ENCODE measurements at regions not wholly inside any gene's neighbourhood (a gene's known extent, or its start where the extent isn't known, plus 50 kb on each side); places are given as distances from the start of the nearest gene placed in this dataset.

- peak; percentile 59; the same call in 2 of the 3 replicates for ATAC-seq
Observed at GRCh38 chr6:48200869-48201390, 89.9 kb upstream of the PTCHD4 start.

GRCh38 chr6:48199499-48199898 is 88.5 kb upstream of the PTCHD4 start:
- DNase-seq (ENCODE audit: low spot score) (peak; percentile 49), FAIRE-seq (no peak), ATAC-seq (peak; percentile 71; the same call in 2 of the 3 replicates)
- H3K4me1 ChIP-seq (ENCODE audit: insufficient read depth, low read length), result peaks cover 6% of the 10 kb centered on the region; the same call in 1 of the 2 replicates
- H3K27me3 ChIP-seq (ENCODE audit: control insufficient read depth in 1 of 2, insufficient read depth in 2 of 2, low read length in 2 of 2), result no peaks in the 10 kb centered on the region
- no peaks in the 10 kb centered on the region for H4K20me1 ChIP-seq (ENCODE audit: insufficient read depth, low read length)
- H3K4me2 ChIP-seq (ENCODE audit: low read depth, low read length), result no peak overlapping the region
- intact Hi-C loops (cut with micrococcal nuclease; ENCODE audit: unreplicated experiment) (no loop called here), in situ Hi-C loops (cut with HindIII; ENCODE audit: extremely low pct_ligation_motif_present, low pct_unique_long_range_greater_than_20kb) (no loop called here)
- H3K9ac ChIP-seq (ENCODE audit: insufficient read depth, low read depth, low read length), result no peak overlapping the region
- peak; percentile 23; the same call in 1 of the 2 replicates for TF ChIP-seq FOXK1 (CRISPR knock-in tag; IDR thresholded peaks at IDR 0.05; ENCODE audit: borderline replicate concordance, low read depth)
- TF ChIP-seq ZNF343 (CRISPR knock-in tag; IDR thresholded peaks at IDR 0.05), result no peak
- no peak for TF ChIP-seq PRDM4 (CRISPR knock-in tag; IDR thresholded peaks at IDR 0.05; ENCODE audit: borderline replicate concordance)
- TF ChIP-seq SOX5 (CRISPR knock-in tag; IDR thresholded peaks at IDR 0.05; ENCODE audit: borderline replicate concordance), result peak; percentile 27; the same call in 1 of the 2 replicates
- peak; percentile 35; the same call in 1 of the 2 replicates for TF ChIP-seq ARID5B (CRISPR knock-in tag; IDR thresholded peaks at IDR 0.05)
- 0 out of 2 replicates have a peak, but pooled peaks have one; percentile 8 for TF ChIP-seq FOXA3 (CRISPR knock-in tag; IDR thresholded peaks at IDR 0.05)
- 0 out of 2 replicates have a peak, but pooled peaks have one; percentile 19 for TF ChIP-seq HOMEZ (CRISPR knock-in tag; IDR thresholded peaks at IDR 0.05; ENCODE audit: low read depth)
- no peaks in the 10 kb centered on the region for H3K9me3 ChIP-seq (ENCODE audit: low read length)
- no peak overlapping the region for H3K27ac ChIP-seq (ENCODE audit: extremely low read length, insufficient read depth, low read length)
- H2AFZ ChIP-seq (ENCODE audit: low read length), result no peak overlapping the region
- ChIA-PET CTCF (ENCODE audit: low intra/inter-chr PET ratio, low total read pairs) (no interaction called here), POLR2A (no interaction called here)
- WGBS (ENCODE audit: low lambda C conversion rate), result 17% methylated on average over 2 of the region's 2 CpGs
- H3K4me3 ChIP-seq (replicated peaks in 1 of 3; ENCODE audit: insufficient read depth in 1 of 3, low read depth in 2 of 3, low read length in 3 of 3), result no peak overlapping the region
- no TSS peak for BruUV-seq (replicated peaks)
- no peaks in the 10 kb centered on the region for H3K36me3 ChIP-seq (replicated peaks in 1 of 2; ENCODE audit: control insufficient read depth in 1 of 2, insufficient read depth in 2 of 2, low read length in 2 of 2)
- H3K79me2 ChIP-seq (ENCODE audit: insufficient read depth, low read length), result no peaks in the 10 kb centered on the region

More at GRCh38 chr6:48200869-48201390, 89.9 kb upstream of the PTCHD4 start:
- FAIRE-seq (no peak), DNase-seq (ENCODE audit: low spot score) (peak; percentile 18)
- in situ Hi-C loops (cut with HindIII; ENCODE audit: extremely low pct_ligation_motif_present, low pct_unique_long_range_greater_than_20kb) (no loop called here), intact Hi-C loops (cut with micrococcal nuclease; ENCODE audit: unreplicated experiment) (no loop called here)
- POLR2A ChIA-PET, result no interaction called here
- Histone ChIP-seq H3K27ac (ENCODE audit: extremely low read length, insufficient read depth, low read length) (no peak overlapping the region), H4K20me1 (ENCODE audit: insufficient read depth, low read length) (no peaks in the 10 kb centered on the region), H3K9me3 (ENCODE audit: low read length) (no peaks in the 10 kb centered on the region), H3K9ac (ENCODE audit: insufficient read depth, low read depth, low read length) (no peak overlapping the region), H3K4me2 (ENCODE audit: low read depth, low read length) (no peak overlapping the region), H3K36me3 (replicated peaks in 1 of 2; ENCODE audit: control insufficient read depth in 1 of 2, insufficient read depth in 2 of 2, low read length in 2 of 2) (no peaks in the 10 kb centered on the region), H3K27me3 (ENCODE audit: control insufficient read depth in 1 of 2, insufficient read depth in 2 of 2, low read length in 2 of 2) (no peaks in the 10 kb centered on the region), H3K4me1 (ENCODE audit: insufficient read depth, low read length) (peaks cover 6% of the 10 kb centered on the region; the same call in 1 of the 2 replicates), H3K79me2 (ENCODE audit: insufficient read depth, low read length) (no peaks in the 10 kb centered on the region), H3K4me3 (replicated peaks in 1 of 3; ENCODE audit: insufficient read depth in 1 of 3, low read depth in 2 of 3, low read length in 3 of 3) (no peak overlapping the region), H2AFZ (ENCODE audit: low read length) (no peak overlapping the region)
- CTCF ChIA-PET (ENCODE audit: low intra/inter-chr PET ratio, low total read pairs), result no interaction called here
- TF ChIP-seq NAIF1 (CRISPR knock-in tag; IDR thresholded peaks at IDR 0.05; ENCODE audit: borderline replicate concordance) (no peak), MAFK (conservative IDR thresholded peaks at IDR 0.05 in 1 of 2, IDR thresholded peaks at IDR 0.05 in 1 of 2; ENCODE audit: low read length in 2 of 2) (peak; percentile 15 to 29; a peak in 1 of 4 replicates)
- WGBS (ENCODE audit: low lambda C conversion rate), result 38% methylated on average over 3 of the region's 3 CpGs
- no TSS peak for BruUV-seq (replicated peaks)
